GM12801 (cell line): ENCODE measurements at regions not wholly inside any gene's neighbourhood (a gene's known extent, or its start where the extent isn't known, plus 50 kb on each side); places are given as distances from the start of the nearest gene placed in this dataset.

Source experiments
- TF ChIP-seq, protein P1 (sequence below): IDR thresholded peaks from one replicate; pipeline ENCODE4 v1.5.1; 2011; ENCODE audit warnings: control low read depth; ENCODE audit not compliant: insufficient read length; ENCODE audit errors: extremely low read depth

- TF ChIP-seq, protein P1, sequence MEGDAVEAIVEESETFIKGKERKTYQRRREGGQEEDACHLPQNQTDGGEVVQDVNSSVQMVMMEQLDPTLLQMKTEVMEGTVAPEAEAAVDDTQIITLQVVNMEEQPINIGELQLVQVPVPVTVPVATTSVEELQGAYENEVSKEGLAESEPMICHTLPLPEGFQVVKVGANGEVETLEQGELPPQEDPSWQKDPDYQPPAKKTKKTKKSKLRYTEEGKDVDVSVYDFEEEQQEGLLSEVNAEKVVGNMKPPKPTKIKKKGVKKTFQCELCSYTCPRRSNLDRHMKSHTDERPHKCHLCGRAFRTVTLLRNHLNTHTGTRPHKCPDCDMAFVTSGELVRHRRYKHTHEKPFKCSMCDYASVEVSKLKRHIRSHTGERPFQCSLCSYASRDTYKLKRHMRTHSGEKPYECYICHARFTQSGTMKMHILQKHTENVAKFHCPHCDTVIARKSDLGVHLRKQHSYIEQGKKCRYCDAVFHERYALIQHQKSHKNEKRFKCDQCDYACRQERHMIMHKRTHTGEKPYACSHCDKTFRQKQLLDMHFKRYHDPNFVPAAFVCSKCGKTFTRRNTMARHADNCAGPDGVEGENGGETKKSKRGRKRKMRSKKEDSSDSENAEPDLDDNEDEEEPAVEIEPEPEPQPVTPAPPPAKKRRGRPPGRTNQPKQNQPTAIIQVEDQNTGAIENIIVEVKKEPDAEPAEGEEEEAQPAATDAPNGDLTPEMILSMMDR: no peak
Measured at GRCh38 chr18:46350598-46351159, 246.5 kb downstream of the HAUS1 start.

GRCh38 chr18:46352520-46353250 is 248.5 kb downstream of the HAUS1 start:
- TF ChIP-seq, protein P1: no peak

GRCh38 chr18:46353460-46353859 is 249.3 kb downstream of the HAUS1 start:
- TF ChIP-seq, protein P1: no peak

DNA sequence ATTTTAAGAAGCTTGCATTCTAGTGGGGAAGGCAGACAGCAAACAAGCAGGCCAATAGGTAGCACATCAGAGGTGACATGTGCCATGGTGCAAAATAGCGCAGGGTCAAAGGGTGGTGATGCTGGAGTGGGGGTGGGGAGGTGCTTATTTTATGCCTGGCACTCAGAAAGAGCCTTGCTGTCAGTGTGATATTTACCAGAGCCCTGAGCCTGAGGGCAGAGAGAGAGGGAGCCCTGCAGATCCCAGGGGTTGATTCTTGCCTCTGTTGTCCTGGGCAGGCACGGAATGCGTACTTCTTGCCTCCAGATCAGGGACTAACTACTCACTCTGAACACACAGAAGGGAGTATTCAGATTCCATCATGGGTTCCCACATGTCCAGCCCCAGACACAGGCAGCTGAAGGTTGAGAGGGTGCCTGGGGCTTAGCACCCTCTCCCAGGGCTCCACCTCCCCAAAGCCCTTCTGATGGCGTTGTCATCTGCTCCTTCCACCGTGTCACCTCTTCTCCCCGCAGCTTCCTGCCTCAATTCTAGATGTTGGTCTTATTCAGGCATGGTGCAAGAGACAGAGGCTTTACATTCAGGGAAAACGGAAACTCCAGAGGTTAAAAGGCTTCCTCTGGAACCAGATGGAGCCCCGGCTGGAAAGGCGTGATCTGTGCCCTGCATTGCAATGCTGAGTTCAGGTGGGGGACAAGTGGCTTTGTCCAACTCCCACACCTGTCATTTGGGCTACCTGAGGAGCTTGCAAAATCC is 252.3 kb downstream of the HAUS1 start:
- TF ChIP-seq, protein P1: no peak

- TF ChIP-seq, protein P1: no peak
Measured at GRCh38 chr18:46360102-46360699, 256.0 kb downstream of the HAUS1 start.

DNA sequence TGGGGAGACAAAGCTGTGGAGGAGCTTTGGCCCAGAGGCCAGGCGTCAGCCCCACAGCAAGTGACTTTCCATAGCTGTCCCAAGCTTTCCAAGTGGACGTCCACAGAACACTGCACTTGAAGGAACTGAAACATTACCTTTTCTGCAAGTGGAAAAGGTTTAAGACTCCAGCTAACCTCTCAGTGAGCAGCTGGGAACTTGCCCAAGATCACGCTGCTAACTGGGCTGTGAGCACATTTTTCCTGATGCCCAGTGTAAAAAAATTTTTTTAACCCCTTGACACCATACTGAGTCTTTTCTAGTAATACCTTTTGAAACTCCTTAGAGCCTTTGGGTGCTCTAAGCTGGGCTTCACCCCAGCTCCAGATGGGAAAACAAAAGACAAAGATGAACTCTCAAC is 256.7 kb downstream of the HAUS1 start:
- TF ChIP-seq, protein P1: no peak

DNA sequence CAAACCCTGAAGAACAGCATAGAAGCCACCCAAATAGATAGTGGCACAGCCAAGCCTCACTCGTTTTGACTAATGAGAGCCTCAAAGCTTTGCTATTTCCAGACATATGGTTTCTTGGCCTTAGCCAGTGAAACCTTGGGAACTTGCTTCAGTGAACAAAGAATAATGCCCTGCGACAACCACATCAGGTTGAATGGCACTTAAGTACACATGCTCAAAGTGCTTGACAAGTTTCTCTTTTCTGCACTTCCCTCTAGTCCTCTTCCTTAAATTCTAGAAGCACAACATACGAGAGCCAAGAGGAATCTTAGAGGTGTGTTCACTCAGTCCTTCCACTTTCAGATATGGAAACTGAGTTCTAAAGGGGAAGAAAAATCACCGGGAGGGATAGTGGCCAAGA is 258.3 kb downstream of the HAUS1 start:
- TF ChIP-seq, protein P1: no peak
